ENCODE measurements at regions not wholly inside any gene's neighbourhood (a gene's known extent, or its start where the extent isn't known, plus 50 kb on each side); places are given as distances from the start of the nearest gene placed in this dataset.

DNA sequence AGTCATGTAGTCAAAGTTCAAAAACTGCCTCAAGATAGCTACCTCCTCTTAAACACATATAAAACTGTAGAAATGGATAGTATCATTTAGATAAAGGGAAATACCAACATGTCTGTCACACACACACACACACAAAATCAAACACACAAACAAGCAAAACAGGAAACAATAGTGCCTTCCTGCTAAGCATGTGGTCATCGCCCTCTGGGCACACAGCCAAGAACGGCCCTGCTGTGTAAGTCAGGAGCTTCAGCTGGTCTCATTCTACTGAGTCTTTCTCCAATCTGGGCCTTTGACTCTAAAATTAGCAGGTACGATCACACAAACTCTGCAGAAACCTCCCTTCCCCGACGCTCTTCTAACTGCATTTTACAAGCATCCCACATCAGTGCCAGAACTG lies 272.2 kb upstream of the CHRNA7 start:
- DNase-seq, result no peak

- DNase-seq, result no peak
Observed at GRCh38 chr15:31768055-31768454, 262.3 kb upstream of the CHRNA7 start.

GRCh38 chr15:31774045-31774444 lies 256.3 kb upstream of the CHRNA7 start:
- no peak for DNase-seq

- DNase-seq, result no peak
Observed at GRCh38 chr15:31776039-31776438, 254.3 kb upstream of the CHRNA7 start.

GRCh38 chr15:31781261-31781660 lies 249.1 kb upstream of the CHRNA7 start:
- DNase-seq, result no peak

- DNase-seq, result no peak
Observed at GRCh38 chr15:31782016-31782783, 248.1 kb upstream of the CHRNA7 start.

- DNase-seq, result no peak
Observed at GRCh38 chr15:31782951-31783350, 247.4 kb upstream of the CHRNA7 start.

GRCh38 chr15:31786360-31786759 lies 244.0 kb upstream of the CHRNA7 start:
- no peak for DNase-seq

- DNase-seq, result no peak
Observed at GRCh38 chr15:31788104-31788503, 242.2 kb upstream of the CHRNA7 start.

GRCh38 chr15:31792611-31793199 lies 237.6 kb upstream of the CHRNA7 start:
- no peak for DNase-seq

DNA sequence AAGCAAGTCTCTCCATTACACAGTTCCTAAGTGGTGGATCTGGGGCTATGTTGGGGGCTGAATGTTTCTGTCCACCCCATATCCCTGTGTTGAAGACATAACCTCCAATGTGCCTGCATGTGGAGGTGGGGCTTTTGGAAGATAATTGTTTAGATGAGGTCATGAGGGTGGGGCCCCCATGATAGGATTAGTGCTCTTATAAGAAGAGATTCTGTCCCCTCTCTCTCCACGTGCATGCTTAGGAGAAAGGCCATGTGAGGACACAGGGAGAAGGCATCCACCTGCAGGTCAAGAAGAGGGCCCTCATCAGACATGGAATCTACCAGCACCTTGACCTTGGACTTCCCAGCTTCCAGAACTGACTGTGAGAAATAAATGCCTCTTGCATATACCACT lies 231.0 kb upstream of the CHRNA7 start:
- DNase-seq, result no peak

GRCh38 chr15:31799715-31800321 lies 230.5 kb upstream of the CHRNA7 start:
- DNase-seq, result no peak

DNA sequence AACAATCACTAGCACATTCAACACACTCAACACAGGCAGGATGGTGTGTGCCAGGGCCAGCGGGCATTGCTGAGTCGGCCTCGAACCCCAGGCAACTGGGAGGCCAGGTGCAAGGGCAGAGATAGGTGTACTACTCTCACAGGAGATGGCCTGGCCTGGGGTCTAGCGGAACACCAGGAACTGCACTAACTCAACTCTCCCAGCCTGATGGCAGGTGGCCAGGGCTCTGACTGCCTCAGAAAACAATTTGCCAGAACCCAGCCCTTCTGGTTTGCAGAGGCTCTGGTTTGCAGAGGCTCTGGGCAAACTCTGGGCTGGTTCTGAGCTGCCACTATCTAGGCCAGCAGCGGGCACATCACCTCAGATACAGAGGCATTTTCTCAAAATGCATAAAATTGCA lies 229.2 kb upstream of the CHRNA7 start:
- no peak for DNase-seq

DNA sequence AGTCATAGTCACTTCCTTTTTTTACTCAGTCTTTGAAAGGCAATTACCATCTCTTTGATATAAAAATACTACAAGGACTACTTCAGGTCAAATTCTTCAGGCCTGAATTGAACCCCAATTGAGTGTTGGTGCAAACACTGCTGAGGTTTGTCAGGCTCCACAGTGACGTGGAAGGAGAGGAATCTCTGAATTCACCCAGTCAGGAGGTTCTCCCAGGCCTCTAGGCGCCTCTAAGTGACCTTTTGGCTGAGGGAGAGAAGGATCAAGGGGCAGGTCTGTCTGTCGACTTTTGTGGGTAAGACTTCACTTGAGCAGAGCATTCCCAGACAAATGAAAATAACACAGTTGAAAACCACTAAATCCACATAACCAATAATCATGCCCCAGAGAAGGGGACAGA lies 227.6 kb upstream of the CHRNA7 start:
- no peak for DNase-seq

GRCh38 chr15:31803388-31803884 lies 226.9 kb upstream of the CHRNA7 start:
- no peak for DNase-seq

- no peak for DNase-seq
Observed at GRCh38 chr15:31805090-31805662, 225.1 kb upstream of the CHRNA7 start.

DNA sequence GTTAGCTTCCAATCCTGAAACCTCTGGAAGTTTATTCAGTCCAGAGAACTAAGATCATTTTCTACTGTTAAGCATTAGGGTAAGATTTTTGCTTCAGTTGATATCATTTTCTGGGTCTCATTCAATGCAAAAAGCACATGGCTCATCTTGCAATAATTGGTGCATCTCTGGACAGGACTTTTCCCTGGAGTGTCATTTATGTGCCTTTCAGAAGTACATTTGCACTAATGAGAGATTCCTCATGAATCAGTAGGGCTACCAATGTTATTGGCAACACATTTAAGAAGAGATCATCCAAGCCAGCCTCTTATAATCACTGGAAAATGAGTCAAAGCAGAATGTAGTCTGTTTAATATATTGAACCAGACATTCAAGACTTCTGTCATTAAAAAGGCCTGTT lies 224.2 kb upstream of the CHRNA7 start:
- DNase-seq, result no peak

DNA sequence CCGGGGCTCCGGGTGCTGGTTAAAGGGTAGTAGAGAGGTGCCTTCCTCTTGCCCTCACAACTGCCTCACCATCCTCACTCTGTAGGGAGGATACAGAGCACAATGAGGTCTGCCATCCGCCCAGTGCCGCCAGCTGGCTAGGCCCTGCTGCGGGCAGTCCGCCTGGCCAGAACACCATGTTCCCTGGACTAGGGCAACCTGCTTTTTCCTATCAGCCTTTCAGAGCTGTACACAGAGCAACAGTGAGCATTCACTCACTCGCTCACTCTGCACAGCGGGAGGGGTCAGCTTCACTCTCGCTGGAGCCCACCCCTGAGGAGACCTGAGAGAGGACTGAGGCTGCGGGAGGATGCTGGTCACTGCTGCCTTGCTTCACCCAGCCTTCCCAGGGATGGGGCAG lies 218.7 kb upstream of the CHRNA7 start:
- no peak for DNase-seq

DNA sequence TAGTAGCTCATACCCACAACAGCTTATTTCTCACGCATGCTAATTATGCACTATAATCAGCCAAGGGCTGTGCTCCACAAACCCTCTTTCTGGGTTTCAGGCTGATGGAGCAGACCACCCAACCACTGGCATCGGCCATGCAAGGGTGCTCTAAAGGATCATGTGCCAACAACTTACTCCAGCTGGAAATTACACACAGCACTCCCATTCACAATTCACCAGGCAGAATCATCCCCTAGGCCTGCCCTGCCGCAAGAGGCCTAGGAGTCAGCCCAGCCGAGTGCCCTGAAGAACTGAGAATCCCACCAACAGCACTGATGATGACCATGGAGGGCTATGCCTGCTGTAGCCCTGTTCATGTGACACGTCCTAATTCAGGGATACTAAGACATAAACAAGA lies 216.2 kb upstream of the CHRNA7 start:
- DNase-seq, result no peak

- DNase-seq, result no peak
Observed at GRCh38 chr15:31815411-31816155, 214.7 kb upstream of the CHRNA7 start.

- DNase-seq, result no peak
Observed at GRCh38 chr15:31822463-31822862, 207.9 kb upstream of the CHRNA7 start.

DNA sequence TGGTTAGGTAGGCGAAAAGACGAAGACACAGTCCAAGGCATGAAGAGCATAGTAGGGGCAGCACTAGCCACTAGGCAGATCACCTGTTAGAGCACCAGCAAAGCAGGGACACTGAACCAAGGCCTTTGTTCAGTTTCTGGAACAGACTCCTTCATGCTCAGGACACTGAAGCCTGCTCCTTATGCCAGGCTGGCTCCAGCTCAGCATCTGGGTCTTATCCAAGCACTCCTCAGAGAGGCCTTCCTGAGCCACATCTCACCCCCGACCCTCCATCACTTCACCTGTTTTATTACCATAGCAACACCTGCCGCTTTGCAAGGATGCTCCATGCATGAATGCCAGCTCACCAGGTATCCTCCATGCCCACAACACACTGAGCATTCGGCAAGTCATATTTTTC lies 206.3 kb upstream of the CHRNA7 start:
- DNase-seq, result no peak

DNA sequence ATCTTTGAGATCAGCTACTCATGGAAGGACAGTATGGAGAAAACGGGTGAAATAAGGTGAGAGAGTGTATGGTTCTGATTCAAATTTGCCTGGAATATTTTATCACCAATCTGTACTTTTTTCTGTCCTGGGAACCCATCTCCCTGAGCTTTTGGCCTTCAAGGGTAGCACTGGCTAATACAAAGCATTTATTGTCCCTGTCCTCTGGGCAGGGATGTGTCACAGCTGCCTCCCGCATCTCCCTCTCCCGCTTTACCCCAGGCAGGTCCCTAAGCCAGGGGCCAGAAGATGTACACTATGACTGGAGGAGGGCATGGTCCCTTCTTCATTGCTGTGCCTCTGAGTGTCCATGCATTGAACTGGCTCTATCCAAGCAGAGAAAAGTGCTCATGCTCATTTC lies 201.7 kb upstream of the CHRNA7 start:
- DNase-seq, result no peak

Measured in skin of body (tissue), 1 donor.